BE2C (cell line): ENCODE measurements at regions not wholly inside any gene's neighbourhood (a gene's known extent, or its start where the extent isn't known, plus 50 kb on each side); places are given as distances from the start of the nearest gene placed in this dataset.
"Not testable (repeated sequence)": the region's sequence is repeated elsewhere in the genome, so short reads cannot be mapped to it uniquely, and the experiment has no call there.

Experiments used
- DNase-seq: peaks from one replicate; pipeline ENCODE4 v3.0.0-alpha.2; 2020
- H3K27me3 ChIP-seq: fragments of 250-450 bp; sonication (Bioruptor Pico); 2 replicates; pipeline ENCODE4 v1.5.1; 2020; ENCODE audit warnings: mild to moderate bottlenecking
- H3K36me3 ChIP-seq: fragments of 250-450 bp; sonication (Bioruptor Pico); 2 replicates; pipeline ENCODE4 v1.5.1; 2020; ENCODE audit warnings: mild to moderate bottlenecking
- H3K4me1 ChIP-seq: fragments of 250-450 bp; sonication (Bioruptor Pico); 2 replicates; pipeline ENCODE4 v1.5.1; 2020
- H3K4me3 ChIP-seq: 2 replicates; pipeline ENCODE4 v1.5.1; 2011; ENCODE audit warnings: low read depth, low read length
- H3K9me3 ChIP-seq: fragments of 250-450 bp; sonication (Bioruptor Pico); 2 replicates; pipeline ENCODE4 v1.5.1; 2020
- CTCF ChIP-seq: IDR thresholded peaks from 2 replicates; pipeline ENCODE4 v1.5.1; 2012; ENCODE audit warnings: mild to moderate bottlenecking, low read depth, low read length

DNA sequence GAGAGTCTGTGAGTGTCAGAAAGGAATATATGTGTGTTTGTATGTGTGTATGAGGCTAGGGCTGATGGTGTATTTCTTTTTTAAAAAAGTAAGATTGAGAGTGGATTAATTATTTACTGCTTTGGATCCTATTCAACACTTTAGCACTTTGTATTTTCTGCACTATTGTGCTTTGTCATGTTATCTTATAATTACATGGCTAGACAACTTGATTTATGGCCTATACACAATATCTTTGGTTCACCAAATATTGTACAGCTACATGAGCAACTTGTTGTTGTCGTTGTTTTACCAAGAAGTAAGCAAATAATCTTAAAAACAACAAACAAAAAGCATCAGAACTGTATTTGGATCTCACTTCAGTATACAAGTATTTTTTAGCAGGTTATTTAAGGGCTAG is 84.6 kb upstream of the TBX18 start:
- no peak for TF ChIP-seq CTCF
- Histone ChIP-seq H3K4me3 (no peak overlapping the region), H3K27me3 (no peaks in the 10 kb centered on the region), H3K9me3 (no peaks in the 10 kb centered on the region), H3K4me1 (no peaks in the 10 kb centered on the region), H3K36me3 (no peaks in the 10 kb centered on the region)
- DNase-seq = no peak

DNA sequence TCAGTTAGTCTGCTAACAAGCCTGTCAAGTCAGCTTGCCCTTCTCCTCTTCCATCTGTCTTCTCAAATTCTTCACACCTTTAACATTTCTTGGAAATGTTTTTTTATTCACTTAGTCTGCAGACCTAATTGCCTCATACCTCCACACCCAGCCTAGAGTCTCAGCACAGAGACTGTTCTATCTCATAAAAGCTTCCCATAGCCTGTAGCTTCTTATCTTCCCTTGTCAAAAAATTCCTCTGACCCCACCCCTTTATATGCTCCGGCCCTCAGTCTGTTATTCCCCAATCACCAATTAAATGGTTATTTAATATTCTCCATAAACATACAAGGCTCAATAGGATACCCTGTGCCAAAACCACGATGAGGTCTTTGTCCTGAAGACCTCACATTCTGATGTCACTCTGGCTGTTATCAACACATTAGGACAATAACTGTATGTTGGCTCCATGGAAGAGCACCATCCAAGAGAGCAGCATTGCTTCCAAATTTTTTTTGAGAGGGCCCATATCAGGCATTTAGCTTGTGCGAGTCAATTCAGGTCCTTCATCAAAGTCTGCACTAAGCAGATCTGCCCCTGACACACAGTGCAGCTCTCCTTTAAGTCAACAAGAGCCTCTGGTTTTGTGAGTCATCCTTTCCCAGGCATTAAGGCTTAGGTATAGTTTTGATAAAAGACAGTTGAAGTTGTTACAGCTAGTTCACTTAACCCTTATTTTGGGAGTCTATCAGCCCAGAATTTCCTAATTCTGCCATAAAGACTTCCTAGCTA is 83.2 kb upstream of the TBX18 start:
- no peaks in the 10 kb centered on the region for H3K9me3 ChIP-seq
- H3K36me3 ChIP-seq = no peaks in the 10 kb centered on the region
- no peak overlapping the region for H3K4me3 ChIP-seq
- DNase-seq = no peak
- no peak for TF ChIP-seq CTCF
- no peaks in the 10 kb centered on the region for H3K27me3 ChIP-seq
- no peaks in the 10 kb centered on the region for H3K4me1 ChIP-seq

DNA sequence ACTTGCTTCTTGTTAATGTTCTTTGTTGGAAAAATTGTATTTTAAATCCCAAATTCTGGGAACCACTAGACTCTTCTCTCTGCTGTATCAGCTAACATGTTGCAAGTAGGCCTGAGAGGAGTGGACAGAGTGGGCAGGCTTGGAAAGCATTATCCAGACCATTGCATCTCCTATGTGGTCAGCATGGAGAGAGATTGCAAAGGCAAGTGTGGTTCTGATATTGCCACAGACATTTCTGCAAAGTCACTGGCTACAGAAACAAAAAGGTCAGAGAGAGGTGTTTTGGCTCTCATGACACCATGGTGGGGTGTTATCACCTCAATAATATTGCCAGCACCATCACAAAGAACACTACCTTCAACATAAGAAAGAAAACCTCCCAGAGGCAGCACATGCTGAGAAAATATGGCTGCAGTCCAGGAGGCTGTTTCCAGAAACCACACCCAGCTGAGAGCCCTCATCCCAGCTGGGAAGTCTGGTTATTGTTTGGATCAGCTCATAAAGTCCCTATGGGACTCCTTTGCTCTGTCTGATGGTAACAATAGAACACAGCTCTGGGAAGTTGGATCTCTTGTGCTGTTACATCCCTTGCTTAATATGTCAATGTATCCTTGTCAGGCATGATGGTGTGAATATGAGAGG is 78.2 kb upstream of the TBX18 start:
- Histone ChIP-seq H3K27me3 (no peaks in the 10 kb centered on the region), H3K36me3 (no peaks in the 10 kb centered on the region), H3K4me1 (no peaks in the 10 kb centered on the region), H3K4me3 (no peak overlapping the region), H3K9me3 (no peaks in the 10 kb centered on the region)
- TF ChIP-seq CTCF = no peak
- no peak for DNase-seq

GRCh38 chr6:84837068-84837866 is 72.9 kb upstream of the TBX18 start:
- H3K4me1 ChIP-seq, H3K36me3 ChIP-seq, DNase-seq, H3K4me3 ChIP-seq, H3K9me3 ChIP-seq, H3K27me3 ChIP-seq: not testable (repeated sequence)

- Histone ChIP-seq H3K4me3 (no peak overlapping the region), H3K27me3 (no peaks in the 10 kb centered on the region), H3K36me3 (no peaks in the 10 kb centered on the region), H3K9me3 (no peaks in the 10 kb centered on the region), H3K4me1 (no peaks in the 10 kb centered on the region)
- no peak for TF ChIP-seq CTCF
- no peak for DNase-seq
Observed at GRCh38 chr6:84836366-84836765, 72.0 kb upstream of the TBX18 start.

DNA sequence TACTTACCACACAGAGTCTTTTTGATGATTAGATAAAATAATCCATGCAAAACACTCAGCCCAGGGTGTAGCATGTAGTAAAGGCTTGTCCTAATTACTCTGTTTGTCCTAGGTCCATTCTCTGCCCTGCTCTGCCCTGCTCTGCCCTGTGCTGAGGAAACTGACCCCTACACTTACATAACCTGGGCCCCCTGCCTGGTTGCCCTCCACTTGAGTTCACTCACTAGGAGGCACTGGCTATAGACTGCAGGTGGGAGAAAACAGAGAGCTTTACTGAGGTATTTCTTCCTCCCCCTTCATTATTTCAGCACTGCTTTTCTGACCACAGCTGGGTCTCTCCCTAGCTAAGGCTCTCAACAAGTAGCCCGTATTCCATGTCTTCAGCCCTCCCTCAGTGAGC is 70.9 kb upstream of the TBX18 start:
- TF ChIP-seq CTCF = no peak
- Histone ChIP-seq H3K27me3 (no peaks in the 10 kb centered on the region), H3K4me3 (no peak overlapping the region), H3K4me1 (no peaks in the 10 kb centered on the region), H3K9me3 (no peaks in the 10 kb centered on the region), H3K36me3 (no peaks in the 10 kb centered on the region)
- DNase-seq = no peak

DNA sequence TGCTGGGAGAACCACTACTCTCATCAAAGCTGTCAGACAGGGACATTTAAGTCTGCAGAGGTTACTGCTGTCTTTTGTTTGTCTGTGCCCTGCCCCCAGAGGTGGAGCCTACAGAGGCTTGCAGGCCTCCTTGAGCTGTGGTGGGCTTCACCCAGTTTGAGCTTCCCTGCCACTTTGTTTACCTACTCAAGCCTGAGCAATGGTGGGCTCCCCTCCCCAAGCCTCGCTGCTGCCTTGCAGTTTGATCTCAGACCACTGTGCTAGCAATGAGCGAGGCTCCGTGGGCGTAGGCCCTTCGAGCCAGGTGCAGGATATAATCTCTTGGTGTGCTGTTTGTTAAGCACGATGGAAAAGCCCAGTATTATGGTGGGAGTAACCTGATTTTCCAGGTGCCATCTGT is 67.5 kb upstream of the TBX18 start:
- H3K4me1 ChIP-seq, H3K4me3 ChIP-seq, DNase-seq, H3K9me3 ChIP-seq, H3K27me3 ChIP-seq, H3K36me3 ChIP-seq: not testable (repeated sequence)
